ENCODE measurements at regions not wholly inside any gene's neighbourhood (a gene's known extent, or its start where the extent isn't known, plus 50 kb on each side); places are given as distances from the start of the nearest gene placed in this dataset.

DNA sequence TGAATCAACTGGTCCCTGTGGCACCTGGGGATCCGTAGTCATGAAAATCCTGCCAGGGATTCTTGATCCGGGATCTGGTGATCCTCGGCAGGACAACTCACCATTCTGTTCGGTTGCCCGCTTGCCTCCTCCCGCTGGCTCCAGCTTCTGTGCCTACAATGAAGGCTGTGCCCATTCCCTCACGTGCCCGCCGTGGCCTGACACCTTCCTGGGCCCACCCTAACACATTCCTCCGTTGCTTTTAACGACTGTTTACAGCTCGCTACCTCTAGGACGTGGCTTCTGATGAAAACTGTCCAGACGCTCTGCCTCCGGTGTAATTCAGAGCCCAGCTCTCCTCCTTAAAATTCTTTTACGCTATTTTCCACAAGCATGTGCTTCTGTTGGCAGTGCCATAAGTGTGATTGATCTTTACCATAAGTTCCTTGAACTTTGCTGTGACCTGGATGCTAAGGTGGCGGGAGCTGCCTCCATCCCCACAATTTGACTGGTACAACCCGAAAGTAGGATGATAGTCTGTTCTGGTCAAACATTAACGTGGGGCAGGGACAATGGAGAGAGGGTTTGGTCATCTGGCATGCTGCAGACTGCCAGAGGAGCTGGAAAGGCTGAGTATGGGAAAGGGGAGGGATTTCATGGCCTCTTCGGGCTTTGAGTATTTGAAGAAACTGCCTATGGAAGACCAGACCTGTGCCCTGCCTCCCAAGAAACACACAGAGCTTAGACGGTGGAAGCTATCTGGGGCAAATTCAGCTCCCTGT is 206.8 kb upstream of the TNP1 start:
- no peak overlapping the region for H2AFZ ChIP-seq (ENCODE audit: insufficient read depth, low read depth, low read length, poor library complexity, severe bottlenecking)
- H3K4me3 ChIP-seq (replicated peaks in 1 of 3; ENCODE audit: low read depth in 2 of 3, low read length in 3 of 3): no peak overlapping the region
- H3K36me3 ChIP-seq (replicated peaks in 1 of 2; ENCODE audit: control insufficient read depth in 1 of 2, insufficient read depth in 2 of 2, low read length in 2 of 2): no peaks in the 10 kb centered on the region
- H4K20me1 ChIP-seq (ENCODE audit: insufficient read depth, low read length): no peaks in the 10 kb centered on the region
- H3K79me2 ChIP-seq (ENCODE audit: insufficient read depth, low read length): no peaks in the 10 kb centered on the region
- Mint-ChIP-seq H3K27me3 (ENCODE audit: low read depth in 3 of 3) (peaks cover 8 to 11% (median 9%) of the 10 kb centered on the region in 3 donors), H3K4me3 (peak overlapping the region in 1 of 2 donors; percentile 13), H3K4me1 (peaks cover 41% of the 10 kb centered on the region), H3K36me3 (no peaks in the 10 kb centered on the region), H3K27ac (peak overlapping the region in 1 of 7 donors; percentile 51), H3K9me3 (peaks cover 0 to 8% (median 3%) of the 10 kb centered on the region in 7 donors)
- H3K9ac ChIP-seq (ENCODE audit: insufficient read depth, low read length, poor library complexity, severe bottlenecking): no peak overlapping the region
- no peak overlapping the region for H3K4me2 ChIP-seq (replicated peaks; ENCODE audit: extremely low read depth, low read length, poor library complexity, severe bottlenecking)
- TF ChIP-seq, protein P1, sequence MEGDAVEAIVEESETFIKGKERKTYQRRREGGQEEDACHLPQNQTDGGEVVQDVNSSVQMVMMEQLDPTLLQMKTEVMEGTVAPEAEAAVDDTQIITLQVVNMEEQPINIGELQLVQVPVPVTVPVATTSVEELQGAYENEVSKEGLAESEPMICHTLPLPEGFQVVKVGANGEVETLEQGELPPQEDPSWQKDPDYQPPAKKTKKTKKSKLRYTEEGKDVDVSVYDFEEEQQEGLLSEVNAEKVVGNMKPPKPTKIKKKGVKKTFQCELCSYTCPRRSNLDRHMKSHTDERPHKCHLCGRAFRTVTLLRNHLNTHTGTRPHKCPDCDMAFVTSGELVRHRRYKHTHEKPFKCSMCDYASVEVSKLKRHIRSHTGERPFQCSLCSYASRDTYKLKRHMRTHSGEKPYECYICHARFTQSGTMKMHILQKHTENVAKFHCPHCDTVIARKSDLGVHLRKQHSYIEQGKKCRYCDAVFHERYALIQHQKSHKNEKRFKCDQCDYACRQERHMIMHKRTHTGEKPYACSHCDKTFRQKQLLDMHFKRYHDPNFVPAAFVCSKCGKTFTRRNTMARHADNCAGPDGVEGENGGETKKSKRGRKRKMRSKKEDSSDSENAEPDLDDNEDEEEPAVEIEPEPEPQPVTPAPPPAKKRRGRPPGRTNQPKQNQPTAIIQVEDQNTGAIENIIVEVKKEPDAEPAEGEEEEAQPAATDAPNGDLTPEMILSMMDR (IDR thresholded peaks at IDR 0.05): no peak
- H3K9me3 ChIP-seq (replicated peaks in 1 of 2; ENCODE audit: control insufficient read depth in 1 of 2, insufficient read depth in 1 of 2, low read length in 2 of 2): no peaks in the 10 kb centered on the region
- peaks cover 25 to 29% of the 10 kb centered on the region in 2 donors for H3K4me1 ChIP-seq (ENCODE audit: control insufficient read depth in 1 of 2, insufficient read depth in 2 of 2, low read length in 2 of 2)
- no peaks in the 10 kb centered on the region for H3K27me3 ChIP-seq (ENCODE audit: control insufficient read depth in 2 of 2, insufficient read depth in 2 of 2, low read length in 2 of 2)
- WGBS (ENCODE audit: insufficient coverage): 94% methylated on average over 17 of the region's 21 CpGs
- DNase-seq: no peak
- no peak overlapping the region for H3K27ac ChIP-seq (ENCODE audit: low read depth in 1 of 2, low read length in 2 of 2)
- intact Hi-C loops (cut with micrococcal nuclease): no loop called here

DNA sequence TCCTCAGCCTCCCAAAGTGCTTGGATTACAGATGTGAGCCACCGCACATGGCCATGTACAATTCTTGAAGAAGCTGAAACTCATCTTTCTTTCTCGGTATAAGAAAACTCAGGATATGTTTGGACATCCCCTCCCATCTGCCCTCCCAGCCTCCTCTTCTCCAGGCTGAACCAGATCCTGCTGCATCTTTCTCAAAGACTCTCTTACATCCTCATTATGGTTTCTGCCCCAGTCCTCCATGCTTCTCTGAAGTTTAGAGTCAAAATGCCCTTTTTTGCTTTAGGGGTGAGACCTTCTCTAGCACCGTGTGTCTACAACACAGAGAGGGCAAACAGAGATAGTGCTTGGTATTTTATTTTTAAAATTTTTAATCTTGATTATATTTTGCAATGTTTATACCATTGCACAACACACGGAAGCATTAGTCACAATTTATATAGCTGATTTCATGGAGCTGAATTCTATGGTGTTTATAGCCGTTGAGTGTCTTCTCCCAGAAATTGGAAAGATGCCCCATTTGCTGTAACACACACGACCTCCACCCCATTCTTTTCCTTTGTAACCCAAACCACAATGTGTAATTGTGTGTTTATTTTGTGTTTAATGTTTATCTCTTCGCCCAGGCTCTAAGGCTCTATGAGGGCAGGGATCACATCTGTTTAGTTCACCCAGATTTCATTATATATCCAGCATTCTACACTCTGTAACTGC is 206.0 kb upstream of the TNP1 start:
- H3K9ac ChIP-seq (ENCODE audit: insufficient read depth, low read length, poor library complexity, severe bottlenecking): no peak overlapping the region
- intact Hi-C loops (cut with micrococcal nuclease): no loop called here
- Mint-ChIP-seq H3K9me3 (peaks cover 0 to 8% (median 3%) of the 10 kb centered on the region in 7 donors), H3K27me3 (ENCODE audit: low read depth in 3 of 3) (peaks cover 8 to 11% (median 9%) of the 10 kb centered on the region in 3 donors), H3K36me3 (no peaks in the 10 kb centered on the region), H3K27ac (peak overlapping the region in 4 of 7 donors; percentile 15 to 27 (median 16)), H3K4me3 (peak overlapping the region in 1 of 2 donors; percentile 23), H3K4me1 (peaks cover 32% of the 10 kb centered on the region)
- H3K4me3 ChIP-seq (replicated peaks in 1 of 3; ENCODE audit: low read depth in 2 of 3, low read length in 3 of 3): no peak overlapping the region
- H3K36me3 ChIP-seq (replicated peaks in 1 of 2; ENCODE audit: control insufficient read depth in 1 of 2, insufficient read depth in 2 of 2, low read length in 2 of 2): no peaks in the 10 kb centered on the region
- peaks cover 18 to 20% of the 10 kb centered on the region in 2 donors for H3K4me1 ChIP-seq (ENCODE audit: control insufficient read depth in 1 of 2, insufficient read depth in 2 of 2, low read length in 2 of 2)
- no peak overlapping the region for H3K27ac ChIP-seq (ENCODE audit: low read depth in 1 of 2, low read length in 2 of 2)
- no peaks in the 10 kb centered on the region for H3K27me3 ChIP-seq (ENCODE audit: control insufficient read depth in 2 of 2, insufficient read depth in 2 of 2, low read length in 2 of 2)
- H3K79me2 ChIP-seq (ENCODE audit: insufficient read depth, low read length): no peaks in the 10 kb centered on the region
- H4K20me1 ChIP-seq (ENCODE audit: insufficient read depth, low read length): no peaks in the 10 kb centered on the region
- no peaks in the 10 kb centered on the region for H3K9me3 ChIP-seq (replicated peaks in 1 of 2; ENCODE audit: control insufficient read depth in 1 of 2, insufficient read depth in 1 of 2, low read length in 2 of 2)
- no peak overlapping the region for H3K4me2 ChIP-seq (replicated peaks; ENCODE audit: extremely low read depth, low read length, poor library complexity, severe bottlenecking)
- WGBS (ENCODE audit: insufficient coverage): no CpG with 5 or more reads among the region's 7 CpGs
- H2AFZ ChIP-seq (ENCODE audit: insufficient read depth, low read depth, low read length, poor library complexity, severe bottlenecking): no peak overlapping the region
- DNase-seq: peak in 1 of 3 donors; percentile 12
- TF ChIP-seq, protein P1 (IDR thresholded peaks at IDR 0.05): no peak

Data from CD14-positive monocyte (primary cell).